RWPE2 (cell line): ENCODE measurements at regions not wholly inside any gene's neighbourhood (a gene's known extent, or its start where the extent isn't known, plus 50 kb on each side); places are given as distances from the start of the nearest gene placed in this dataset.

Source experiments
- ATAC-seq: fragments of 200-7000 bp; cut with Tn5 transposase; 3 replicates; pipeline ENCODE4 v1.9.1; 2021; ENCODE audit warnings: low read depth
- DNase-seq: peaks from one replicate; pipeline ENCODE4 v3.0.0-alpha.2; 2020; ENCODE audit warnings: low spot score
- H3K27ac ChIP-seq: fragments of 450-650 bp; 2 replicates; pipeline ENCODE4 v1.5.1; 2017; ENCODE audit warnings: mild to moderate bottlenecking; ENCODE audit not compliant: poor library complexity, severe bottlenecking
- H3K27me3 ChIP-seq: fragments of 250-450 bp; sonication (Bioruptor Pico); 2 replicates; pipeline ENCODE4 v1.5.1; 2021; ENCODE audit warnings: mild to moderate bottlenecking, moderate library complexity; ENCODE audit not compliant: insufficient read depth, poor library complexity, severe bottlenecking
- H3K36me3 ChIP-seq: fragments of 250-450 bp; sonication (Bioruptor Pico); 2 replicates; pipeline ENCODE4 v1.5.1; 2020; ENCODE audit warnings: low read depth, mild to moderate bottlenecking, moderate library complexity
- H3K4me1 ChIP-seq: fragments of 250-450 bp; sonication (Bioruptor Pico); 2 replicates; pipeline ENCODE4 v1.5.1; 2021; ENCODE audit warnings: mild to moderate bottlenecking, moderate library complexity; ENCODE audit not compliant: insufficient read depth, poor library complexity, severe bottlenecking
- H3K4me3 ChIP-seq: fragments of 250-450 bp; sonication (Bioruptor Pico); 2 replicates; pipeline ENCODE4 v1.5.1; 2021; ENCODE audit warnings: mild to moderate bottlenecking, moderate library complexity; ENCODE audit not compliant: severe bottlenecking
- H3K9me3 ChIP-seq: fragments of 250-450 bp; sonication (Bioruptor Pico); 2 replicates; pipeline ENCODE4 v1.5.1; 2021; ENCODE audit warnings: mild to moderate bottlenecking, moderate library complexity; ENCODE audit not compliant: severe bottlenecking
- CTCF ChIP-seq: fragments of 450-650 bp; IDR thresholded peaks from one replicate; pipeline ENCODE4 v1.5.1; 2017; ENCODE audit warnings: mild to moderate bottlenecking, moderate library complexity; ENCODE audit not compliant: poor library complexity, severe bottlenecking

GRCh38 chr1:198101716-198102453, 54.9 kb upstream of the NEK7 start:
- H3K9me3 ChIP-seq = no peaks in the 10 kb centered on the region
- no peak overlapping the region for H3K4me3 ChIP-seq
- H3K27ac ChIP-seq = no peak overlapping the region
- H3K27me3 ChIP-seq = no peaks in the 10 kb centered on the region
- DNase-seq = no peak
- H3K4me1 ChIP-seq = no peaks in the 10 kb centered on the region
- ATAC-seq = no peak
- no peak for TF ChIP-seq CTCF
- no peaks in the 10 kb centered on the region for H3K36me3 ChIP-seq

GRCh38 chr1:198102454-198102827, 54.4 kb upstream of the NEK7 start:
- H3K27ac ChIP-seq = no peak overlapping the region
- H3K4me1 ChIP-seq = no peaks in the 10 kb centered on the region

GRCh38 chr1:198105185-198105584, 51.6 kb upstream of the NEK7 start:
- Histone ChIP-seq H3K27ac (no peak overlapping the region), H3K27me3 (no peaks in the 10 kb centered on the region), H3K9me3 (no peaks in the 10 kb centered on the region), H3K36me3 (no peaks in the 10 kb centered on the region), H3K4me1 (no peaks in the 10 kb centered on the region), H3K4me3 (no peak overlapping the region)
- no peak for TF ChIP-seq CTCF
- no peak for DNase-seq
- no peak for ATAC-seq

More at GRCh38 chr1:198102454-198102827, 54.4 kb upstream of the NEK7 start:
- DNase-seq (no peak), ATAC-seq (no peak)
- Histone ChIP-seq H3K9me3 (no peaks in the 10 kb centered on the region), H3K4me3 (no peak overlapping the region), H3K36me3 (no peaks in the 10 kb centered on the region), H3K27me3 (no peaks in the 10 kb centered on the region)
- TF ChIP-seq CTCF = no peak

GRCh38 chr1:198106011-198106410, 50.8 kb upstream of the NEK7 start:
- no peak overlapping the region for H3K27ac ChIP-seq
- no peak for ATAC-seq
- DNase-seq = no peak

More at GRCh38 chr1:198106011-198106410, 50.8 kb upstream of the NEK7 start:
- Histone ChIP-seq H3K36me3 (no peaks in the 10 kb centered on the region), H3K9me3 (no peaks in the 10 kb centered on the region), H3K4me1 (no peaks in the 10 kb centered on the region), H3K4me3 (no peak overlapping the region), H3K27me3 (no peaks in the 10 kb centered on the region)
- TF ChIP-seq CTCF = no peak
